NB4 (cell line): ENCODE measurements at regions not wholly inside any gene's neighbourhood (a gene's known extent, or its start where the extent isn't known, plus 50 kb on each side); places are given as distances from the start of the nearest gene placed in this dataset.

Source experiments
- CTCF ChIP-seq: IDR thresholded peaks from one replicate; pipeline ENCODE4 v1.5.1; 2012; ENCODE audit warnings: low read depth, low read length
- MYC ChIP-seq: IDR thresholded peaks from 2 replicates; pipeline ENCODE4 v1.6.1; 2011; ENCODE audit warnings: low read depth, low read length

DNA sequence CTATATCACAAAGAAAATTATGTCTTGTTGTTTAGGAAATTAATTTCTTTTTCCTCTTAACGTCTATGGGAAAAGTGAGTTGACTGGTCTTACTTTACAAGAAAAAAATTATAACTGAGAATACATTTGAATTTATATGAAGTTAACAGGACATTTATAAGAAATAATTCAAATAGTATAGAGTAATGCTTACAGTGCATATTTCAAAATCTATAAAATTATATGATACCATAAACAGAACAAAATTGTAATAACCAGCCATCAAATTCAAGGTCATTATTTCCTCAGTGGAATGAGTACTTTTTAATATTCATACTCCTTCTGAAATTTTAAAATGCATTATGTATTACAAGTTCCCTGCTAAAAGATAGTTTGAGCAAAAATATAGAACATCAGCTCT is 884.5 kb downstream of the TECRL start:
- TF ChIP-seq CTCF (no peak), MYC (no peak)
